Subcutaneous abdominal adipose tissue (tissue), 5 donors: ENCODE measurements at regions not wholly inside any gene's neighbourhood (a gene's known extent, or its start where the extent isn't known, plus 50 kb on each side); places are given as distances from the start of the nearest gene placed in this dataset.

Source experiments
- H3K27ac ChIP-seq: one replicate; pipeline ENCODE4 v1.7.0; 2013; ENCODE audit warnings: low read depth, mild to moderate bottlenecking, inconsistent platforms, low read length, moderate library complexity
- H3K27me3 ChIP-seq, 5 donors: one replicate each; pipeline ENCODE4 v1.7.0; 2013; ENCODE audit warnings: low read length in 5 of 5, inconsistent platforms in 1 of 5; ENCODE audit not compliant: control insufficient read depth in 5 of 5, insufficient read depth in 4 of 5
- H3K36me3 ChIP-seq, 5 donors: one replicate each; pipeline ENCODE4 v1.7.0; 2013; ENCODE audit warnings: low read length in 5 of 5; ENCODE audit not compliant: control insufficient read depth in 5 of 5, insufficient read depth in 5 of 5
- H3K4me1 ChIP-seq, 5 donors: one replicate each; pipeline ENCODE4 v1.7.0; 2013; ENCODE audit warnings: low read length in 5 of 5, mild to moderate bottlenecking in 3 of 5, moderate library complexity in 1 of 5; ENCODE audit not compliant: control insufficient read depth in 5 of 5, insufficient read depth in 5 of 5
- H3K4me3 ChIP-seq, 5 donors: one replicate each; pipeline ENCODE4 v1.7.0; 2013; ENCODE audit warnings: low read length in 5 of 5, low read depth in 1 of 5
- H3K9ac ChIP-seq, 5 donors: one replicate each; pipeline ENCODE4 v1.7.0; 2013; ENCODE audit warnings: low read length in 5 of 5, mild to moderate bottlenecking in 4 of 5, moderate library complexity in 3 of 5
- H3K9me3 ChIP-seq, 5 donors: one replicate each; pipeline ENCODE4 v1.7.0; 2013; ENCODE audit warnings: low read length in 5 of 5; ENCODE audit not compliant: control insufficient read depth in 5 of 5
- donor health status: healthy.
- donor health status: healthy.
- donor health status: healthy.
- donor health status: healthy.
- donor health status: healthy.

DNA sequence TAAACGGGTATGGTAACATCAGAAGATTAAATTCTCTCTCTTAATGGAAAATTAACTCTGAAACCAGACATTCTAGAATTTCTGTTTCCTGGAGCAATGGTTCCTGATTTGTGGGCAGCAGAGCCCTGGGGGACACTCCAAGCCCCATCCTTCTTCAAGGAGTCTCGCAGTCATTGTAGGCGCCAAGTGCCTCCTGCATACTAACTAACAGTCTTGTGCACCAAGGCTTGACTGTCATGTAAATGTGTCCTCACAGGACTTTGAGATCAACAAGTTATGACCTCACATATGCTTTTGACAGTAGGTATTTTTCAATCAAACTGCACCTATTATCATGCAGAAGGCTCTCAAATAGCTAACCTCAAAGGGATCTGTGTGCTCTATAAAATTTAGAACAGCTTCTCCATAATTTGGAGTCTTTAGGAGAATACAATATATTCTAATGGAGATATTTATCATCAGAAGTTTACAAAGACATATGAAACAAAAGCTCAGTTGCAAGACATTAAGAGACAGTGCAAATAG is 52.1 kb upstream of the COPS8 start:
- Histone ChIP-seq H3K9me3 (no peaks in the 10 kb centered on the region), H3K27me3 (no peaks in the 10 kb centered on the region), H3K9ac (no peak overlapping the region), H3K27ac (no peak overlapping the region), H3K36me3 (no peaks in the 10 kb centered on the region), H3K4me3 (no peak overlapping the region), H3K4me1 (no peaks in the 10 kb centered on the region)

DNA sequence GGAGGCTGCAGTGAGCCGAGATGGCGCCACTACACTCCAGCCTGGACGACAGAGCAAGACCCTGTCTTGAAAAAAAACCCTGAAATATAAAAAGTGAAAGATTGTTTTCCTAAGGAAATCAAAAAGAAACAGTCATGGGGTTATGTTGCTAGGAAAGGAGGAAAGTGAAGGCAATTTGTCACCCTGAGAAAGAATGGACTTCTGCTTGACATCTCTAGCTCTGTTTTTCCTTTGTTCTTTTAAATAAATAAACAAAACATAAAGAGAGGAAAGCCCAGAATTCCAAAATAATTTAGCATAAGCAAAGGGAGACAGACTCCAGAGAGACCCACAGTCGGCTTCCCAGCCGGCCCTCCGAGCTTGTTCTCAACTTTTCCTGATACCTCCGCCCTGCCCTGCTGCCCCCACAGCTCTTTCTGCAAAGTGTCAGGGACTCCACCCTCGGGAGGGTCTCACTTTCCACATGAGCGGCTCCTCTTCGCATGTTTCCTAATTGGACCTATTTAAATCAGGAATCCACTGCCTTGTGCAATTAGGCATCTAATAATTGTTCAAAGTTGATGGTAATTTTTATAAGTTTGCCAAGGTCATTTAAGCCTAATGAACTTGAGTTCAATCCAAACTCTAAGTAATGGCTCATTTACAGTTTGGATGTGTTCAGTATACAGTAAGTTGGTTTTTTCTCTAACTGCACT is 49.8 kb upstream of the COPS8 start:
- H3K36me3 ChIP-seq: no peaks in the 10 kb centered on the region
- no peaks in the 10 kb centered on the region for H3K9me3 ChIP-seq
- no peak overlapping the region for H3K4me3 ChIP-seq
- no peaks in the 10 kb centered on the region for H3K27me3 ChIP-seq
- no peak overlapping the region for H3K27ac ChIP-seq
- no peak overlapping the region for H3K9ac ChIP-seq
- no peaks in the 10 kb centered on the region for H3K4me1 ChIP-seq
